H1 (cell line): ENCODE measurements at regions not wholly inside any gene's neighbourhood (a gene's known extent, or its start where the extent isn't known, plus 50 kb on each side); places are given as distances from the start of the nearest gene placed in this dataset.

ENCODE experiments used
- BRCA1 ChIP-seq: IDR thresholded peaks from 2 replicates; pipeline ENCODE4 v1.6.1; 2012; ENCODE audit warnings: low read depth, low read length, improper control_type of control experiment
- CTCF ChIP-seq, 3 experiments: IDR thresholded peaks; 1 replicate in 2 of 3; 2 replicates in 1 of 3; pipeline versions ENCODE4 v1.5.1 to v1.6.1; 2011; ENCODE audit warnings: low read length in 3 of 3, mild to moderate bottlenecking in 3 of 3, inconsistent platforms in 2 of 3, low read depth in 1 of 3, moderate library complexity in 1 of 3; ENCODE audit not compliant: insufficient read depth in 1 of 3; ENCODE audit errors: control extremely low read depth in 1 of 3
- EZH2 ChIP-seq: fragments of 200-600 bp; sonication (generic); IDR thresholded peaks from 2 replicates; pipeline ENCODE4 v1.7.1; 2012; ENCODE audit warnings: low read depth, mild to moderate bottlenecking, moderate library complexity, low read length, inconsistent platforms; ENCODE audit not compliant: severe bottlenecking

GRCh38 chr18:5058768-5059695 lies 138.0 kb downstream of the AKAIN1 start:
- TF ChIP-seq BRCA1 (no peak), CTCF (IDR thresholded peaks at IDR 0.05; ENCODE audit: control extremely low read depth in 1 of 3, insufficient read depth in 1 of 3, low read depth in 1 of 3, low read length in 3 of 3) (no peak), EZH2 (no peak)
